HG03558 (cell line): ENCODE measurements at regions not wholly inside any gene's neighbourhood (a gene's known extent, or its start where the extent isn't known, plus 50 kb on each side); places are given as distances from the start of the nearest gene placed in this dataset.

Experiments used
- ATAC-seq: cut with Tn5 transposase; IDR thresholded peaks from one replicate; pipeline ENCODE4 v1.9.1; 2021; ENCODE audit warnings: moderate number of reproducible peaks; ENCODE audit not compliant: unreplicated experiment; ENCODE audit errors: extremely low read depth

- no peak for ATAC-seq
These were observed 181.5 kb downstream of the USP12 start for GRCh38 chr13:26989957-26990713.

- no peak for ATAC-seq
These were observed 182.2 kb downstream of the USP12 start for GRCh38 chr13:26989261-26989956.

DNA sequence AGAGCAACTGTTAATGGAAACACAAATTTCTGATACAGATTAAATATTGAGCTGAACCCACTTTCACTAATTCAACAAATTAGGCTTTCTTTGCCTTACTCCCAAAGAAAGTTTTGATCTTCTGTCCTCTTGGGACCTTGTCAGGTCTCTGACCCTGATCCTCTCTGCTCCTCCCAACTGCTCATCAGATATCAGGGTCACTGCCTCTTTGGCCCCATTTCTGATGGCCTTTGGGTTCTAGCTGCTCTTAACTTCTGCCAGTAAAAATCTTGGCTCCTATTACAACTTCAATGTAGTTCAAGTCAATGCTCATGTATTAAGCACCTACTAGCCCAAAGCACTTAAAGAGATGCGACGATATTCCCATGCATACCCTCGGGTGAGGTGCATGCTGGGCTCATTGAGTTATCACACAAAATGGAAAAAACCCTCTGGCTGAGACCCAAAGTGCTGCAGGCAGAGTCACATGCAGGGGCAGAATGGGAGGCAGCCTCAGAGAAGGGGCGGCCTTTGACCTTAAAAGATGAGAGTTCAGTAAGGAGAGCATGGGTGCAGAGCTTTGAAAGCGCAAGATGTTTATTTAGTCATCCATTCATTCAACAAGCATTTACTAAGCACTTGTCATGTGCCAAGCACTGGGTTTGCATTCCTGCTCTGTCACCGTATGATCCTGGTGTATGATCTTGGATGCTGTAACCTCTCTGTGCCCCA is 183.4 kb downstream of the USP12 start:
- ATAC-seq: no peak

- no peak for ATAC-seq
These were observed 184.1 kb downstream of the USP12 start for GRCh38 chr13:26987486-26988013.

DNA sequence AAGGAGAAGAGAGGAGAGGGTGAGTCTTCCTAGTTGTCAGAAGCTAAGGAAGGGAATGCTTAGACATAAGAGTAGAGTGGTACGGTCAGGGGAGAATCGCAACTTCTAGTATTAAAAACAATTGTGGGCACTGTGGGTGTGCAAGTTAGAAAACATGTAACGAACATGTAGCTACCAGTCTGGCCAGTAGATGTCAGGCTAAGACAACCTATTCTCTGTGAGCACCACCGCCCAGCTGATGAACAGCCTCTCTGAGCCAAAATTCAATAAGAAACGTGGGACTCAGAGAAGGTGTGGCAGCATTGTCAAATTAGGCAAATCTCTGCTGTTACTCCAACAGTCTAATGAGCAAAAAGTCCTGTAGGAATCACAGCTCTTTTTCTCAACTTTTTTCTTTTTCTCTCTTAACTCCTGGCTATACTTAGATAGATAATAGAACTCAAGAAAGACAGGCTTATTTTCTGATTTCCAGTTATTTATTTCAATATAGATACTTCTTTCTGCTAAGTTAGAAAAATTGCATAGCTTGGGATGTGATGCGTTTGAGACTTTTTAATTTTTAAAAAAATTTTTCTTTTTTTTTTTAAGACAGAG is 186.2 kb downstream of the USP12 start:
- ATAC-seq: no peak

DNA sequence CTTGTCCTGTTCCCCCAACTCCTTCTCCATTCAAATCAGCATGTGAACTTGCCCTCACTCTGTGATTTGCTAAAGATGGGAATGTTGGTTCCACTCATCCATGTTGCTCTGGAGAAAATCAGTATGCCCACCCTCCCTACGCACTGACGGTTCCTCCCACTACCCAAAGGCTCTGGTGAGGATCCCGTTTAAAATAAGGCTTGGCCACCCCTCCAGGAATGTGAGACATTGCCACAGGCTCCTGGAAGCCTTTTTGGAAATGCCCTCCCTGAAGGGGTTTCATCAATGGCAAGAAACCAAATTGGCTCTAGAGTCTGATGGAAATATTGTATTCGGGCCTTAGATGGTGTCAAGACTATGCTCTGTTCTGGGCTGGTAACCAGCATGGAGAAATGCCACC is 187.3 kb downstream of the USP12 start:
- no peak for ATAC-seq

- ATAC-seq: no peak
These were observed 187.9 kb downstream of the USP12 start for GRCh38 chr13:26983543-26984320.

GRCh38 chr13:26980099-26981031 is 191.2 kb downstream of the USP12 start:
- ATAC-seq: no peak

DNA sequence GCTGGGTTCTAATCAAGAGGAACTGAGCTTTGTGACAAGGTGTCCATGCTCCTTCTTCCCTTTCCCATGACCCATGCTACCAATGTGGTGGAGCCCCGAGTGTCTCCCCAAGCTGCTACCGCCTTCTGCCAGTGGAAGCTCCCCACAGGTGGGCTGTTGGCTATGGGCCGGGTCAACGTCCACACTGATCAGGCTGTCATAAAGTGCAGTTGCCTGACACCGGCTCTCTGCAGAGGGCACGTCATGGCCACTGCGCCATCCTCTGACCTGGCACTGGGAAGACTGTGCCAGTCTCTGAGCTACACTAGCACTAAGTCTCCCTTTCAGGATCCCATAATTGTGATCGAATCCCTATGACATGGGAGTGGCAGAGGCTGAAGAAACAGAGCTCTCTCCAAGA is 192.3 kb downstream of the USP12 start:
- ATAC-seq: no peak

- ATAC-seq: no peak
These were observed 193.3 kb downstream of the USP12 start for GRCh38 chr13:26978081-26978860.

GRCh38 chr13:26977541-26977940 is 194.1 kb downstream of the USP12 start:
- no peak for ATAC-seq

DNA sequence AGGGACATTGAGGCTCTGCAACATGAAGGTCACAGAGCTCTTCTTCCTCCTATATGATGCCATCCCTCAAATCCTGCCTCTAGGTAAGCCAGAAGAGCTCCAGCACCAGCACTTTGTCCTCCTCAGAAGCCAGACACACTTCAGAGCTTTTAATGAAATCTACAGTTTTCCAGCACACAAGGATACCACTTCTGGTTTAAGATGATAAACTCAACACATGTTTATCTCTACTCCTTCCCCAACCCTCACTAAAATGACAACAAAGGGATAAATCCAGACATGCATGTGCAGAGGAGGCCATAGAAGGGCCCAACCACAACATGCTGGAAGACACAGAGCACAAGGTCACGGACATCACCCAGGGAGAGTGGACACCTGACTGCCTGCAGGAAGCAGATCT is 195.3 kb downstream of the USP12 start:
- ATAC-seq: no peak

DNA sequence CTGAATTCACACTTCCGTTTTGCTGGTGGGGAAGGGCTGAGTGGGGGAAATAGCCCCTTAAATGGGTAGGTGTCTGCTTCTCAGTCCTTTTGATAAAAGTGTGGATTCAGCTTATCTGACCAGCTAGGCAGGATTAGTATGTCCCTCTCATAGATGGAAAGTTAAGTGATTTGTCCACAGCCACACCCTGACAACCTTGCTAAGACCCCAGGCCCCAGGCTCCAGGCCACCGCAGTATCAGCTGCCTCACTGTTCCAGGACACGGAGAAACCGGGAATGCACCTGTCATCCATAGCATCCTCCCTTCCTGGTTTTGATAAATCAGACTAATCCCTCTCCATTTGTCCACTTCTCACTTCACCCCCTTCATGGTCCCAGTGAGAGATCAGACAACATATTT is 197.7 kb downstream of the USP12 start:
- ATAC-seq: no peak

DNA sequence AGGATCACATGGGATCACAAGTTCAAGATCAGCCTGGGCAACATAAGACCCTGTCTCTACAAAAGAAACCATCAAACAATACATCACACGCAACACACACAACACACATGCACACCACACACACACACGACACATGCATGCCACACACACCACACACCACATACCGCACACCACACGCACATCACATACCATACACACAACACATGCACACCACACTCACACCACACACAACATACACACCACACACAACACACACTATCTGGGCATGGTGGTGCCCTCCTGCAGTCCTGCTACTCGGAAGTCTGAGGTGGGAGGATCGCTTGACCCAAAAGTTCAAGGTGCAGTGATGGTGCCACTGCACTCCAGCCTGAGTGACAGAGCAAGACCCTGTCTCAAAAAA is 198.3 kb downstream of the USP12 start:
- no peak for ATAC-seq

- no peak for ATAC-seq
These were observed 199.4 kb downstream of the USP12 start for GRCh38 chr13:26971990-26972887.

DNA sequence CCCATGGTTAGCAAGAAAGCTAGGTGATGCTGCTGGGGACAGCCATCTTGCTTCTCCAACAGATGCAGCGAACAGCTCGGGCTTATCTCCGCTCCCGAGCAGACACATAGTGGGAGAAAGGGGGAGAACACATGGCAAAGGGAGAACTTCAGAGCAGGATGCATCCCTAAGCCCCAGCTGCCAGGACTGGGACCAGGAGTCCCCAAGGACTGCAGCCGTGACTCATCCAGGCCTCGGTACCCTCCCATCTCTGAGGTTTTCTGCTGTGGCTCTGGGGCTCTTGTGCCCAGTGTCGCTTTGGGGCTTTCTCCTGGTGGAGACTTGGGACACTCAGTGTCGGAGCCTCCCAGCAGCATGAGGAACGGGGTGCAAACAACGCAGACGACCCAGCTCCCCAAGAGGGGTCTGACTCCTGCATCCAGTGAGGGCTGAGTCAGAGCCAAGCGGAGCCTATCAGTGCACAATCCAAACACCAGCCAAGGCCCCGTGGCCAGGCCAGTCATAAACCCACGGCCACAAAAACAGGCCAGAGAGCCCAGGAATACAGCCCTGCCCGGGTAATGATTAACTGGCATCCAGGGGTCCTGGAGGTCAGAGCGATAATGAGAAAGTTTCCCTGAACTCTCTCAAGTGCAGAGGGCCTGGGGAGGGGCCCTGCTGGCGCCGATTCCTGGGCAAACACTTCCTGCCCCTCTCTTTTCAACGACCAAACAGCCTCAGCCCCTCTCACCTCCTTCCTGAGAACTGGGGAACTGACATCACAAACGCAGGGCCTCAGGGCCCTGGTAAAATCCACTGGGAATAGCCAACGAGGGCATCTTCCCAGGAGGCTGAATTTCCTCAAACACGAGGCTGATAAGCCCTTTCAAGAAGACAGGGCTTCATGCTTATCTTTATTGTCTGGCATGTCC is 202.9 kb downstream of the USP12 start:
- no peak for ATAC-seq
